ENCODE measurements at regions not wholly inside any gene's neighbourhood (a gene's known extent, or its start where the extent isn't known, plus 50 kb on each side); places are given as distances from the start of the nearest gene placed in this dataset.

DNA sequence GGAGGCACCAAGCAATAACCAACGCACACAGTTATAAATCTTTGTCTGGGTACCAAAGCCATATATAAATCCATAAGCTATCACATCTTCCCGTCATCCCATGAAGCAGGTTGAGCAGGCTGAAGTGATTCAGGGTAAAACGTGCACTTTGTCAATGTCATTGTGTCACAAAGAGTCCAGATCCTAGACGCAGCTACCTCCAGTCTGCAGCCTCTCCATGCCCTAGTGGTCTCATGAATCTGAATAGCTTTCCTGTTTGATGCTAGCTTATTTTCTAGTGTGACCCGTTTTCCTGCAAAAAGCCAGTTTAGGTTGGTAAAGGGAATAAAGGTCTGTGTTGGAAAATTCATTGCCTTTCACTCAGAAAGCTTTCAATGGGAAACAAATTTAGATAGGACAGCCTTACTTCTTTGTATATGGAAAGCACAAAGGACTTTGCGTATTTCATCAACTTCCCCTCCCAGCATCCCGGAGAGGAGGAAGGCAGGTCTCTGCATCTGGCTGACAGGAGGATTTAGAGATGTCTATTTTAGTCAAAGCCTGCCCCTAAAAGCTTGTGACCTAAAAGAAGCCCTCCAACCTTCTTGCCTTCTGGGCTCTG lies 222.3 kb upstream of the ARL4C start:
- TF ChIP-seq, protein P1, sequence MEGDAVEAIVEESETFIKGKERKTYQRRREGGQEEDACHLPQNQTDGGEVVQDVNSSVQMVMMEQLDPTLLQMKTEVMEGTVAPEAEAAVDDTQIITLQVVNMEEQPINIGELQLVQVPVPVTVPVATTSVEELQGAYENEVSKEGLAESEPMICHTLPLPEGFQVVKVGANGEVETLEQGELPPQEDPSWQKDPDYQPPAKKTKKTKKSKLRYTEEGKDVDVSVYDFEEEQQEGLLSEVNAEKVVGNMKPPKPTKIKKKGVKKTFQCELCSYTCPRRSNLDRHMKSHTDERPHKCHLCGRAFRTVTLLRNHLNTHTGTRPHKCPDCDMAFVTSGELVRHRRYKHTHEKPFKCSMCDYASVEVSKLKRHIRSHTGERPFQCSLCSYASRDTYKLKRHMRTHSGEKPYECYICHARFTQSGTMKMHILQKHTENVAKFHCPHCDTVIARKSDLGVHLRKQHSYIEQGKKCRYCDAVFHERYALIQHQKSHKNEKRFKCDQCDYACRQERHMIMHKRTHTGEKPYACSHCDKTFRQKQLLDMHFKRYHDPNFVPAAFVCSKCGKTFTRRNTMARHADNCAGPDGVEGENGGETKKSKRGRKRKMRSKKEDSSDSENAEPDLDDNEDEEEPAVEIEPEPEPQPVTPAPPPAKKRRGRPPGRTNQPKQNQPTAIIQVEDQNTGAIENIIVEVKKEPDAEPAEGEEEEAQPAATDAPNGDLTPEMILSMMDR (IDR thresholded peaks at IDR 0.05; ENCODE audit: insufficient read depth, low read length, poor library complexity, severe bottlenecking), result no peak
- H3K27me3 ChIP-seq (ENCODE audit: control insufficient read depth, insufficient read depth, low read length), result no peaks in the 10 kb centered on the region
- H3K36me3 ChIP-seq (ENCODE audit: control insufficient read depth, insufficient read depth, low read length), result no peaks in the 10 kb centered on the region
- no peak for DNase-seq (ENCODE audit: low read depth)
- H3K4me3 ChIP-seq (ENCODE audit: low read depth, low read length), result no peak overlapping the region

DNA sequence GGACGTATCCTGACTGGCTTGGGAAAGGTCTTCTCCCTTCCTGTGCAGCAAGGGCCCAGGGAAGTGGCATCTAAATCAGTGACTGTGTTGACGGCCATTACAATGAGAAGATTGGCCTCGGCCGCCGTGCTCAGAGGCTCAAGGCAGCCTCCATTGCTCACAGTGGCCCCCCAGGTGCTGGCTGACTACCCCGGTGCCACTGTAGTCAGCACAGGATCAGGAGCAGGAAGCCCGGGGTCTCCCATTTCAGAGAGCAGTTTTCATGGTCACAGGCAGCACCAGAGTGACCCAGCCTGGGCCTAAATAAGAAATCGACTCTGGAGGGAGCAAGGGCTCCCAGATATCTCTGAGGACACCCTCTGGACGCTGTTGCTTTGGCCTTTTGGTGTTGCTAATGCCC lies 219.4 kb upstream of the ARL4C start:
- TF ChIP-seq, protein P1 (IDR thresholded peaks at IDR 0.05; ENCODE audit: insufficient read depth, low read length, poor library complexity, severe bottlenecking), result no peak
- no peak for DNase-seq (ENCODE audit: low read depth)
- H3K36me3 ChIP-seq (ENCODE audit: control insufficient read depth, insufficient read depth, low read length), result no peaks in the 10 kb centered on the region

DNA sequence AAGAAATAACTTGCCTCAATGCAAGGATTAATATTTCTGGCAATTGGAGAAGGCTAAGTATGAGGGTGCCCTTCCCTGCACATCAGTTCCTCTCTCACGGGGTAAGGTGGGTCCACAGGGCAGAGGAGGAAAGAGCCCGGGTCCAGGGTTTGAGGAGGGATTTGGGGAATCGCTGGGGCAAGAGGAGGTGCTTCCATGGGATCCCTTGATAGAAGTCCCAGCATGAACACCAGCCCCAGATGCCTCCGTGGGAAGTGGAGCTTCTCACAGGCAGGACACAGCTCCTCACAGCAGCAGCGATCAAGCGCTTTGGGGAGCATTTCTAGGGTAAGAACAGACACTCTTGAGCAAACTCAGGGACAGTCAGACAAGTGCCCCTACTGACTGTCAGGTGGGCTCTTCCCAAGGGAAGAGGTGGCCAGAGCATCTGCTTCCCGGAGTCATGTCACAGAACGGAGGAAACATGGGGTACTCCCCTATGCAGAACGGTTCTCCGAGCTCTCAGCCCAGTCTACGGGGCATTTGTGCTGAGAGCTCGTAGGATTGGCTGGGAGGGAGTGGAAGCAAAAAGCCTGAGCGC lies 218.9 kb upstream of the ARL4C start:
- TF ChIP-seq, protein P1 (IDR thresholded peaks at IDR 0.05; ENCODE audit: insufficient read depth, low read length, poor library complexity, severe bottlenecking), result no peak
- no peaks in the 10 kb centered on the region for H3K36me3 ChIP-seq (ENCODE audit: control insufficient read depth, insufficient read depth, low read length)
- DNase-seq (ENCODE audit: low read depth), result no peak
- H3K4me3 ChIP-seq (ENCODE audit: low read depth, low read length), result no peak overlapping the region
- no peaks in the 10 kb centered on the region for H3K27me3 ChIP-seq (ENCODE audit: control insufficient read depth, insufficient read depth, low read length)

More for the DNA sequence above, 219.4 kb upstream of the ARL4C start:
- H3K27me3 ChIP-seq (ENCODE audit: control insufficient read depth, insufficient read depth, low read length), result no peaks in the 10 kb centered on the region
- no peak overlapping the region for H3K4me3 ChIP-seq (ENCODE audit: low read depth, low read length)

DNA sequence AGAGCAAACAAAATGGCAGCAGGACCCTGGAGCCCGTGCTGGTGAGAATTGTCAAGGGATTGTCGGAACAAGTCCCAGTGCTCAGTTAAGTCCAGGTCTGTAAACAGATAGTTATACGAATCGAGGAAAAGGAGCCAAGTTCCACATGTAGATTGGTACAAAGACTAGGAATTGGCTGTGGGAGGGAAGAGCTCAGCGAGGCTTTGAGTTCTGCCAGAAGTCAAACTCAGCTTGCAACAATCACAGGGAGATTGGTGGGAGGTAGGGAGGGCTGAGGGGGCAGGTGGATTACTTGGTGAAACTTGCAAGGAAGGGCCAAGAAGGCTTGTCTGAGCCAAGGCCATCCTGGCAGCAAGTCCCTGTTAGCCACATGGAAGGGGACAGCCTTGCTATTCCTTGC lies 217.8 kb upstream of the ARL4C start:
- Histone ChIP-seq H3K27me3 (ENCODE audit: control insufficient read depth, insufficient read depth, low read length) (no peaks in the 10 kb centered on the region), H3K4me3 (ENCODE audit: low read depth, low read length) (no peak overlapping the region), H3K36me3 (ENCODE audit: control insufficient read depth, insufficient read depth, low read length) (no peaks in the 10 kb centered on the region)
- no peak for DNase-seq (ENCODE audit: low read depth)
- TF ChIP-seq, protein P1 (IDR thresholded peaks at IDR 0.05; ENCODE audit: insufficient read depth, low read length, poor library complexity, severe bottlenecking), result no peak

DNA sequence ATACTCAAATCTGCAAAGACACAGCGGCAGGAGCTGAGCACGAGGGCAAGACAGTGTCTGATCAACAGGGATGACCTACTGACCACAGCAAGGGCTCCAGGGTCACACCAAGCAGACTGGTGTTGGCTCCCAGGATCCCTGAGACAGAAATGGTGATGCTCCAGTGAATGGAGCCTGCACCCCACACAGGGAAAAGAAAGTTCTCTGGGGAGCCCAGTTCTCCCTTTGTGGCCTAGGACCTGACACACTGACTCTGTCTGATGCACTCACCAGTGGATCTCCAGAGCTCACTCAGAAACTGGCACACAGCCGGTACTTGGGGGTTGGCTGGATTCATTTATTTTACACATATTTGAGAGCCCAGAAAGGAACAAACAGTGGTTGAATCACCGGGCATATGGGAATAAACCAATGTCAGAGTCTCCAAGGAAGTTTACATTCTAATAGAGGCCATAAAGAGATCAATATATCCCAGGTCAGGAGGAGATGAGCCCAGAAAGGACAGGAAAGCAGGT lies 215.6 kb upstream of the ARL4C start:
- no peak for DNase-seq (ENCODE audit: low read depth)
- Histone ChIP-seq H3K4me3 (ENCODE audit: low read depth, low read length) (no peak overlapping the region), H3K36me3 (ENCODE audit: control insufficient read depth, insufficient read depth, low read length) (no peaks in the 10 kb centered on the region), H3K27me3 (ENCODE audit: control insufficient read depth, insufficient read depth, low read length) (no peaks in the 10 kb centered on the region)
- TF ChIP-seq, protein P1 (IDR thresholded peaks at IDR 0.05; ENCODE audit: insufficient read depth, low read length, poor library complexity, severe bottlenecking), result no peak

DNA sequence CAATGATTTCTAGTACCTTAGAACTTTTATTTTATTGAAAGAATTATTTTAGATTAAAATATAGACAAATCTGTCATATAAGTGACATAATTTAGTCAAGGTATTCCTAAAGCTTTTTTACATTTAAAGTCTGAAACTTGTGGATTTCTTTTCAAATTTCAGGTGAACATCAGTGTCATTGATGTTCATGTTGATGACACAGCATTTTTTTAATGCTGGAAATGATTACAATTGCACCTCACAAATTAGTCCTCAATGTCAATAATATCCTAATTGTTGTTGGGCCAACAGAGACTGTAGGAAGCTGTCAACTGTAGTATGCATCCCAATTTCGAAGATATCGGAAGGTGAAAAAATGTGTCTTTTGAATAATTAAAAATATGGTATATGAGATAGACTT lies 214.4 kb upstream of the ARL4C start:
- Histone ChIP-seq H3K4me3 (ENCODE audit: low read depth, low read length) (no peak overlapping the region), H3K27me3 (ENCODE audit: control insufficient read depth, insufficient read depth, low read length) (no peaks in the 10 kb centered on the region), H3K36me3 (ENCODE audit: control insufficient read depth, insufficient read depth, low read length) (no peaks in the 10 kb centered on the region)
- no peak for DNase-seq (ENCODE audit: low read depth)
- TF ChIP-seq, protein P1 (IDR thresholded peaks at IDR 0.05; ENCODE audit: insufficient read depth, low read length, poor library complexity, severe bottlenecking), result no peak
